ENCODE measurements at regions not wholly inside any gene's neighbourhood (a gene's known extent, or its start where the extent isn't known, plus 50 kb on each side); places are given as distances from the start of the nearest gene placed in this dataset.
"Not testable (repeated sequence)": the region's sequence is repeated elsewhere in the genome, so short reads cannot be mapped to it uniquely, and the experiment has no call there.

- Mint-ChIP-seq H3K36me3 (ENCODE audit: low read depth) (peaks cover 2% of the 10 kb centered on the region), H3K4me1 (no peaks in the 10 kb centered on the region), H3K27me3 (no peaks in the 10 kb centered on the region), H3K4me3 (no peak overlapping the region), H3K9me3 (peaks cover 13% of the 10 kb centered on the region), H3K27ac (no peak overlapping the region)
- no peak for DNase-seq
- intact Hi-C loops (cut with micrococcal nuclease), result no loop called here
These were observed 104.6 kb downstream of the EOMES start for GRCh38 chr3:27617552-27617951.

GRCh38 chr3:27616031-27616430 is 106.1 kb downstream of the EOMES start:
- intact Hi-C loops (cut with micrococcal nuclease), result no loop called here
- H3K27me3 Mint-ChIP-seq, result no peaks in the 10 kb centered on the region
- peaks cover 13% of the 10 kb centered on the region for H3K9me3 Mint-ChIP-seq
- H3K4me3 Mint-ChIP-seq, result no peak overlapping the region
- H3K36me3 Mint-ChIP-seq (ENCODE audit: low read depth), result peaks cover 2% of the 10 kb centered on the region
- H3K4me1 Mint-ChIP-seq, result no peaks in the 10 kb centered on the region
- no peak for DNase-seq
- no peak overlapping the region for H3K27ac Mint-ChIP-seq

- no peaks in the 10 kb centered on the region for H3K4me1 Mint-ChIP-seq
- H3K27me3 Mint-ChIP-seq, result no peaks in the 10 kb centered on the region
- no peak overlapping the region for H3K4me3 Mint-ChIP-seq
- H3K27ac Mint-ChIP-seq, result no peak overlapping the region
- DNase-seq, result no peak
- H3K36me3 Mint-ChIP-seq (ENCODE audit: low read depth), result peaks cover 2% of the 10 kb centered on the region
- peaks cover 13% of the 10 kb centered on the region for H3K9me3 Mint-ChIP-seq
- intact Hi-C loops (cut with micrococcal nuclease), result no loop called here
These were observed 106.6 kb downstream of the EOMES start for GRCh38 chr3:27615555-27615954.

- Mint-ChIP-seq H3K4me3 (no peak overlapping the region), H3K27ac (no peak overlapping the region), H3K4me1 (no peaks in the 10 kb centered on the region), H3K27me3 (no peaks in the 10 kb centered on the region), H3K9me3 (peaks cover 9% of the 10 kb centered on the region), H3K36me3 (ENCODE audit: low read depth) (peaks cover 2% of the 10 kb centered on the region)
- DNase-seq, result no peak
- intact Hi-C loops (cut with micrococcal nuclease), result no loop called here
These were observed 107.5 kb downstream of the EOMES start for GRCh38 chr3:27614592-27614991.

GRCh38 chr3:27613846-27614500 is 108.2 kb downstream of the EOMES start:
- no peak for DNase-seq
- intact Hi-C loops (cut with micrococcal nuclease), result no loop called here
- H3K4me3 Mint-ChIP-seq, result no peak overlapping the region
- H3K27ac Mint-ChIP-seq, result no peak overlapping the region
- H3K27me3 Mint-ChIP-seq, result no peaks in the 10 kb centered on the region
- peaks cover 2% of the 10 kb centered on the region for H3K36me3 Mint-ChIP-seq (ENCODE audit: low read depth)
- no peaks in the 10 kb centered on the region for H3K4me1 Mint-ChIP-seq
- H3K9me3 Mint-ChIP-seq, result peaks cover 9% of the 10 kb centered on the region

GRCh38 chr3:27610800-27611525 is 111.2 kb downstream of the EOMES start:
- no peaks in the 10 kb centered on the region for H3K27me3 Mint-ChIP-seq
- H3K9me3 Mint-ChIP-seq, result peaks cover 9% of the 10 kb centered on the region
- H3K36me3 Mint-ChIP-seq (ENCODE audit: low read depth), result peaks cover 2% of the 10 kb centered on the region
- H3K4me1 Mint-ChIP-seq, result no peaks in the 10 kb centered on the region
- H3K27ac Mint-ChIP-seq, result no peak overlapping the region
- intact Hi-C loops (cut with micrococcal nuclease), result no loop called here
- H3K4me3 Mint-ChIP-seq, result no peak overlapping the region
- DNase-seq, result no peak

GRCh38 chr3:27607370-27607769 is 114.8 kb downstream of the EOMES start:
- Mint-ChIP-seq H3K36me3 (ENCODE audit: low read depth) (no peaks in the 10 kb centered on the region), H3K27ac (no peak overlapping the region), H3K27me3 (no peaks in the 10 kb centered on the region), H3K4me3 (no peak overlapping the region), H3K4me1 (no peaks in the 10 kb centered on the region), H3K9me3 (peaks cover under 1% of the 10 kb centered on the region)
- DNase-seq, result no peak
- intact Hi-C loops (cut with micrococcal nuclease), result no loop called here

- H3K27me3 Mint-ChIP-seq, result no peaks in the 10 kb centered on the region
- no peak for DNase-seq
- intact Hi-C loops (cut with micrococcal nuclease), result no loop called here
- no peaks in the 10 kb centered on the region for H3K4me1 Mint-ChIP-seq
- H3K27ac Mint-ChIP-seq, result no peak overlapping the region
- H3K4me3 Mint-ChIP-seq, result no peak overlapping the region
- H3K36me3 Mint-ChIP-seq (ENCODE audit: low read depth), result peaks cover 2% of the 10 kb centered on the region
- H3K9me3 Mint-ChIP-seq, result peaks cover 5% of the 10 kb centered on the region
These were observed 115.6 kb downstream of the EOMES start for GRCh38 chr3:27606537-27606936.

GRCh38 chr3:27601311-27601710 is 117.1 kb upstream of the SLC4A7 start:
- intact Hi-C loops (cut with micrococcal nuclease); H3K27me3 Mint-ChIP-seq; H3K9me3 Mint-ChIP-seq; H3K4me3 Mint-ChIP-seq; H3K27ac Mint-ChIP-seq; H3K36me3 Mint-ChIP-seq (ENCODE audit: low read depth); H3K4me1 Mint-ChIP-seq; DNase-seq: not testable (repeated sequence)

- H3K36me3 Mint-ChIP-seq (ENCODE audit: low read depth); H3K4me3 Mint-ChIP-seq; DNase-seq; H3K4me1 Mint-ChIP-seq; H3K27me3 Mint-ChIP-seq; H3K9me3 Mint-ChIP-seq; H3K27ac Mint-ChIP-seq: not testable (repeated sequence)
- intact Hi-C loops (cut with micrococcal nuclease), result loop anchor here (10.0 kb wide), 1 partner anchor 325 kb away; no protein-coding TSS in a partner anchor
These were observed 115.6 kb upstream of the SLC4A7 start for GRCh38 chr3:27599741-27600140.

- no peak overlapping the region for H3K4me3 Mint-ChIP-seq
- H3K27ac Mint-ChIP-seq, result no peak overlapping the region
- peaks cover 10% of the 10 kb centered on the region for H3K4me1 Mint-ChIP-seq
- H3K27me3 Mint-ChIP-seq, result no peaks in the 10 kb centered on the region
- peaks cover 5% of the 10 kb centered on the region for H3K9me3 Mint-ChIP-seq
- no peaks in the 10 kb centered on the region for H3K36me3 Mint-ChIP-seq (ENCODE audit: low read depth)
- DNase-seq, result no peak
- intact Hi-C loops (cut with micrococcal nuclease), result loop anchor here (10.0 kb wide), 1 partner anchor 328 kb away; no protein-coding TSS in a partner anchor
These were observed 112.7 kb upstream of the SLC4A7 start for GRCh38 chr3:27596921-27597320.

- Mint-ChIP-seq H3K4me3 (no peak overlapping the region), H3K9me3 (peaks cover 10% of the 10 kb centered on the region), H3K4me1 (peaks cover 15% of the 10 kb centered on the region), H3K36me3 (ENCODE audit: low read depth) (no peaks in the 10 kb centered on the region), H3K27ac (no peak overlapping the region), H3K27me3 (no peaks in the 10 kb centered on the region)
- intact Hi-C loops (cut with micrococcal nuclease), result loop anchor here (10.0 kb wide), 1 partner anchor 328 kb away; no protein-coding TSS in a partner anchor
- no peak for DNase-seq
These were observed 112.2 kb upstream of the SLC4A7 start for GRCh38 chr3:27596334-27596841.

- intact Hi-C loops (cut with micrococcal nuclease), result loop anchor here (5.0 to 10.0 kb wide), 2 partner anchors 237 to 331 kb away; no protein-coding TSS in a partner anchor
These were observed 110.0 kb upstream of the SLC4A7 start for GRCh38 chr3:27594096-27594690.

GRCh38 chr3:27593173-27593572 is 109.0 kb upstream of the SLC4A7 start:
- Mint-ChIP-seq H3K4me1 (peaks cover 32% of the 10 kb centered on the region), H3K27ac (no peak overlapping the region), H3K36me3 (ENCODE audit: low read depth) (peaks cover 2% of the 10 kb centered on the region), H3K27me3 (no peaks in the 10 kb centered on the region), H3K4me3 (no peak overlapping the region), H3K9me3 (peaks cover 14% of the 10 kb centered on the region)
- intact Hi-C loops (cut with micrococcal nuclease), result loop anchor here (5.0 to 10.0 kb wide), 2 partner anchors 236 to 332 kb away; no protein-coding TSS in a partner anchor
- DNase-seq, result no peak

More at GRCh38 chr3:27594096-27594690, 110.0 kb upstream of the SLC4A7 start:
- Mint-ChIP-seq H3K9me3 (peaks cover 14% of the 10 kb centered on the region), H3K36me3 (ENCODE audit: low read depth) (peaks cover 2% of the 10 kb centered on the region), H3K4me3 (no peak overlapping the region), H3K27ac (no peak overlapping the region), H3K4me1 (peaks cover 32% of the 10 kb centered on the region), H3K27me3 (no peaks in the 10 kb centered on the region)
- DNase-seq, result no peak
